ENCODE measurements at regions not wholly inside any gene's neighbourhood (a gene's known extent, or its start where the extent isn't known, plus 50 kb on each side); places are given as distances from the start of the nearest gene placed in this dataset.
A peak's percentile ranks its signal among the peaks of the same experiment; 100 is the strongest.
"Not testable (repeated sequence)": the region's sequence is repeated elsewhere in the genome, so short reads cannot be mapped to it uniquely, and the experiment has no call there.

DNA sequence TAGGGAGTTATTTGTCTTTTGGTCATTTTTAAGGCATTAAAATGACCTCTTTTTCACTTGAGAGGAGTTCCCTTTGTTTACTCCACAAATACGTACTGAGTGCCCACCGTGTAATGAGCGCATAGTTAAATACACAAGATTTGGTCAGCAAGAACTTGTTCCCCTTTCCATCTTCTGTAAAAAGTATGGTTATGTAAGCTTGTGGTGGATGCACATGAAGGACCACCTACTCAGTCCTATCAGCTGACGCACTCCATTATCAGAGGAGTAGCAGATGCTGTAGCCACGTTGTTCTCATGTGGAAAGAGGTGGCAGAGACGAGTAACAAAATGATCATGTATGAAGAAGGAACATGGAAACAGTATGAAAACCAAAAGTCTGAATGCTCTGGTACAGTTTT, 78.0 kb upstream of the GARIN1A start:
- H3K4me1 Mint-ChIP-seq (ENCODE audit: low read depth); DNase-seq (ENCODE audit: low spot score); H3K27ac Mint-ChIP-seq; H3K27me3 Mint-ChIP-seq (ENCODE audit: insufficient read depth); H3K9me3 Mint-ChIP-seq; H3K4me3 Mint-ChIP-seq; intact Hi-C loops (cut with micrococcal nuclease): not testable (repeated sequence)
- peaks cover 24% of the 10 kb centered on the region for H3K36me3 Mint-ChIP-seq (ENCODE audit: low read depth)

DNA sequence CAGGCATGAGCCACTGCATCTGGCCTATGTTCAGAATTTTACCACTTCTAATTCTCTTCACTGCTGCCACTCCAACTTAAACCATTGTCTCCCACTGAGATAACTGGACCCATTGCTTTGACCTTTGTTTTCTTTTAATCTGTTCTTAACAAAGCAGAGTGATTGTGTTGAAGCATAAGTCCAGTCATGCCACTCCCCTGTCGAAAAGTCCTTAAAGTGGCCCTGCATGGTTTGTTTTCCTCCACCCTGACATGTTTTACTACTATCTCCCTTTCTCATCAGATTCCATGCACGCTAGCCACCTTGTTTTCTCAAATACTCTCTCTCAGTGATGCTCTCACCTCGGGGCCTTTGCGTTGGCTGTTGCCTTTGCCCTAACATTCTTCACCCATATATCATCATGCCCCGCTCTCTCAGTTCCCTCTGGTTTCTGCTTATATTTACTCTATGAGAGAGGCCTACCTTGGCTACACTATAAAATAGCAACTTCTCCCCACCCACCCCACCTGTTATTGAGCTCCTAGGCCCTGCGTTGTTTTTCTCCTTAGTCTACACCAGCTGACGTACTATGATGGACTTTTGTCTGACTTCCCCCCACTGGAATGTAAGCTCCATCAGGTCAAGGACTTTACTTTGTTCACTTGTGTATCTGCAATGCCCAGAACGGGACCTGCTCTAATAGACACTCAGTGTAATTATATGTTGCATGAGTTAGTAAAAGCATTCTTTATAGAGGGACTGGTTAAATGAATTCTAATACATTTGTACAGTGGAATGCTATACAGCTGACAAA, 75.6 kb upstream of the GARIN1A start:
- intact Hi-C loops (cut with micrococcal nuclease); H3K9me3 Mint-ChIP-seq; H3K4me3 Mint-ChIP-seq; H3K27me3 Mint-ChIP-seq (ENCODE audit: insufficient read depth); DNase-seq (ENCODE audit: low spot score); H3K27ac Mint-ChIP-seq: not testable (repeated sequence)
- H3K4me1 Mint-ChIP-seq (ENCODE audit: low read depth), result peaks cover 13% of the 10 kb centered on the region
- H3K36me3 Mint-ChIP-seq (ENCODE audit: low read depth), result peaks cover 29% of the 10 kb centered on the region

DNA sequence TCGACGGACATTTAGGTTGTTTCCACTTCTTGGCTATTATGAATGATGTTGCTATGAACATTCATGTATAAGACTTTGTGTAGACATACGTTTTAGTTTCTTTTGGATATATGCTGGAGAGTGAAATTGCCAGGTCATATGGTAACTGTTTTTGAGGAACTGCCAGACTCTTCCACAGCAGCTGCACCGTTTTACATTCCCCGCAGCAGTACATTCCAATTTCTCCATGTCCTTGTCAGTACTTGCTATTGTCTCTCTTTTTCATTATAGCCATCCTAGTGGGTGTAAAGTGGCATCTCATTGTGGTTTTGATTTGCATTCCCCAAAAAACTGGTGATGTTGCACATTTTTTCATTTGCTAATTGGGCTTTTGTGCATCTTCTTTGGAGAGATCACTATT, 73.1 kb upstream of the GARIN1A start:
- H3K27me3 Mint-ChIP-seq (ENCODE audit: insufficient read depth); DNase-seq (ENCODE audit: low spot score); intact Hi-C loops (cut with micrococcal nuclease); H3K9me3 Mint-ChIP-seq; H3K27ac Mint-ChIP-seq; H3K4me3 Mint-ChIP-seq: not testable (repeated sequence)
- Mint-ChIP-seq H3K36me3 (ENCODE audit: low read depth) (peaks cover 20% of the 10 kb centered on the region), H3K4me1 (ENCODE audit: low read depth) (peaks cover 13% of the 10 kb centered on the region)

DNA sequence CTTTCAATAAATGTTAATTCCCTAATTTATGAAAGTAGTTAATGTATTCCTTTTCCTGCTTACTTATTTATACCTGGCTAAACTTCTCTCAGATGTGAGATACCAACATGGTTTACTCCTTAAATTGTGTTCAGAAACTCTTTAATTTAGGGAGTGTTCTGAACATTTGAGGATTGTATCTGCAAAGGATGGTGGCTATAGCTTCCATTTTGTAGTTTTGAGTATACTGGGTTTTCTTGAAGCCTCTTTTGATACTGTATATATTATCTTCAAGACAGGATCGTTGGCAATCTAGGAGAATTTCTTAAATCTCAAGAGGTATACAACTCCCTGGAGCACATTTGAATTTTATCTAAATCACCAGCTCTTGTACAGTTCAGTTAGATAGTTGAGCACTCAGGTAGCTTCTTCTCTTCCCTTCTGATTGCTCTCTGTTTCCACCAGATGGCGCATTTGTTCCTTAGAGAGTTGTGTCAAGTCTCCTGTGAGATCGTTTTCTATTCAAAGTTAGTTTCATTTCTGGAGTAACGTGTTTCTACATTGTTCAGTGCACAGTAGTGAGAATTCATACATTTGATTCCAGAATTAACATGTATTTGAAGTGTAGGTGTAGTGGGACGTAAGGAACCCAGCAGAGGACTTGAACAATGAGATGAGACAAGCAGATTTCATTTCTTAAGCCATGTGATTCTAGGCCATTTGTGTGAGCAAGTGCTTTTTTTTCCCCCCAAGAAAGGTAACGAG, 63.2 kb upstream of the GARIN1A start:
- H3K9me3 Mint-ChIP-seq; H3K27me3 Mint-ChIP-seq (ENCODE audit: insufficient read depth); H3K36me3 Mint-ChIP-seq (ENCODE audit: low read depth): not testable (repeated sequence)
- DNase-seq (ENCODE audit: low spot score), result peak; percentile 31
- Mint-ChIP-seq H3K27ac (peak overlapping the region; percentile 92), H3K4me1 (ENCODE audit: low read depth) (peaks cover 16% of the 10 kb centered on the region), H3K4me3 (peak overlapping the region; percentile 82)
- intact Hi-C loops (cut with micrococcal nuclease), result loop anchor here (1.0 to 5.0 kb wide), 2 partner anchors 182 to 274 kb away; no protein-coding TSS in a partner anchor

DNA sequence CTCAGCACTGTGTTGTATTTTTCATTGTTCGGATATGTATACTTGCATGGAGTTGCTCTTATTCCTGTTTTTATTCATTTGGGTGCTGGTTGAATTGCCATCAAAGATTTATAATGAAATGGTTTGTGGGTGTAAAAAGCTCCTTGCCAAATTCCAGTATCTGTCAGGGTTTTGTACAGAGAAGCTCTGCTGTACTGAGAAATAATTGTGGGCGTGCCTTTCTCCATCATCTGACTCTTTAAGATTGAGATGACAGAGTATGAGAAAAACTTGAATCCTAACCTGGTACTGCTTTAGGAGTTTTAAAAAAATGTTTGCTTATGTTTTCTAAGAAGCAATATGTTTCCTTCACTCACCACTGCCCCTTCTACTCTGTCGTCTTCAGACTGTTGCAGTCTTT, 58.7 kb upstream of the GARIN1A start:
- H3K27me3 Mint-ChIP-seq (ENCODE audit: insufficient read depth); H3K9me3 Mint-ChIP-seq; intact Hi-C loops (cut with micrococcal nuclease); H3K4me3 Mint-ChIP-seq; H3K27ac Mint-ChIP-seq; DNase-seq (ENCODE audit: low spot score): not testable (repeated sequence)
- Mint-ChIP-seq H3K4me1 (ENCODE audit: low read depth) (peaks cover 16% of the 10 kb centered on the region), H3K36me3 (ENCODE audit: low read depth) (peaks cover 19% of the 10 kb centered on the region)

DNA sequence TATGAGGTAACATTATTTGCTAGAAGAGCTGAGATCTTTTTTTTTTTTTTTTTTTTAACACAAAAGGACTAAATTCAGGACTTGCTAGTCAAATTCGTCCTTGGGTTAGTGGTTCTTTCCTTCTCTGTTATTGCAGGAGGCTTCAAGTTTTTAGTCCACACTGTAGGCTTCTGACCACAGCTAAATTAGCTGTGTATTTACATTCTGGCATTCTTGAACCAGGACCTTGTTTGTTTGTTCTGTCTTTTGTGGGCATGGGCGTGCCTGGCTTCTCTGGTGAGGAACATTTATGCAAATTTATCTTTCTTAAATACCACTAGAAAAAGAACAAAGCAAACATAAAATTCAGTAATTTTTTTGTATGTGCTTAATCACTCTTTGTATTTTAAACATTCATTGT, 57.3 kb upstream of the GARIN1A start:
- H3K9me3 Mint-ChIP-seq; DNase-seq (ENCODE audit: low spot score); H3K27me3 Mint-ChIP-seq (ENCODE audit: insufficient read depth); H3K4me1 Mint-ChIP-seq (ENCODE audit: low read depth); H3K27ac Mint-ChIP-seq; H3K4me3 Mint-ChIP-seq; intact Hi-C loops (cut with micrococcal nuclease): not testable (repeated sequence)
- peaks cover 14% of the 10 kb centered on the region for H3K36me3 Mint-ChIP-seq (ENCODE audit: low read depth)

DNA sequence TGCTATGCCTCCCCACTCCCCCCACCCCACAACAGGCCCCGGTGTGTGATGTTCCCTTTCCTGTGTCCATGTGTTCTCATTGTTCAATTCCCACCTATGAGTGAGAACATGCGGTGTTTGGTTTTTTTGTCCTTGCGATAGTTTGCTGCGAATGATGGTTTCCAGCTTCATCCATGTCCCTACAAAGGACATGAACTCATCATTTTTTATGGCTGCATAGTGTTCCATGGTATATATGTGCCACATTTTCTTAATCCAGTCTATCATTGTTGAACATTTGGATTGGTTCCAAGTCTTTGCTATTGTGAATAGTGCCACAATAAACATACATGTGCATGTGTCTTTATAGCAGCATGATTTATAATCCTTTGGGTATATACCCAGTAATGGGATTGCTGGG, 55.3 kb upstream of the GARIN1A start:
- H3K4me3 Mint-ChIP-seq; intact Hi-C loops (cut with micrococcal nuclease); H3K27ac Mint-ChIP-seq; H3K27me3 Mint-ChIP-seq (ENCODE audit: insufficient read depth); H3K9me3 Mint-ChIP-seq; DNase-seq (ENCODE audit: low spot score); H3K4me1 Mint-ChIP-seq (ENCODE audit: low read depth): not testable (repeated sequence)
- peaks cover 14% of the 10 kb centered on the region for H3K36me3 Mint-ChIP-seq (ENCODE audit: low read depth)
